ENCODE measurements at regions not wholly inside any gene's neighbourhood (a gene's known extent, or its start where the extent isn't known, plus 50 kb on each side); places are given as distances from the start of the nearest gene placed in this dataset.

DNA sequence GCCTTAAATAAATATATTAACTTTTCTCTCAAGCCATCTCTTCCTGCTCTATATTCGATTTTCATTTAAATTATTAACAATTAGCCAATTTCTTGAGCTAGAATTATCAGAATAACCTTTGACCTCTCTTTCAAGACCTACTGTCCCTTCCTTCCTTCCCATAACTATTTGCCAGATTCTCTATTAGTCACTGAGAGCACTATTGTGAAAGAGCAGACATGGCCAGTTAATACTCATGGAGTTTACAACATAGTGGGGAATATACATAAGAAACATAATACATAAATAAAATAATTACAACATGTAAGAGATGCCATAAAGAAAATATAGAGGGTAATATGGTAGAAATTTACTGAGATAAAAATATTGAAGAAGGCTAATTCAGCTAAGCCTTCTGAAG lies 72.1 kb upstream of the CHD1 start:
- H3K27me3 ChIP-seq (replicated peaks in 1 of 4; ENCODE audit: control extremely low read depth in 1 of 4, control insufficient read depth in 3 of 4, insufficient read depth in 4 of 4, low read length in 3 of 4): no peaks in the 10 kb centered on the region
- ChIA-PET POLR2A (no interaction called here), CTCF (no interaction called here)
- no peak for DNase-seq
- intact Hi-C loops (cut with micrococcal nuclease): no loop called here
- no peak overlapping the region for H3K4me3 Mint-ChIP-seq
- no CpG with 5 or more reads among the region's 1 CpG for WGBS (ENCODE audit: insufficient coverage)
- no peak overlapping the region for H3K4me3 ChIP-seq (ENCODE audit: control extremely low read depth in 1 of 5, extremely low read depth in 1 of 5, insufficient read depth in 1 of 5, low read depth in 2 of 5, low read length in 4 of 5)
- no peak for ATAC-seq (ENCODE audit: low read depth)
- H3K9ac ChIP-seq (ENCODE audit: low read length): no peak overlapping the region
- no peak overlapping the region for H3K4me2 ChIP-seq (replicated peaks; ENCODE audit: low read depth, low read length, poor library complexity, severe bottlenecking)
- H3K9me3 ChIP-seq (ENCODE audit: control extremely low read depth in 1 of 3, control insufficient read depth in 2 of 3, insufficient read depth in 1 of 3, low read length in 2 of 3): no peaks in the 10 kb centered on the region
- H4K20me1 ChIP-seq (ENCODE audit: control insufficient read depth, insufficient read depth, low read length, poor library complexity, severe bottlenecking): no peaks in the 10 kb centered on the region
- H3K27ac Mint-ChIP-seq: no peak overlapping the region
- H3K9me3 Mint-ChIP-seq (ENCODE audit: insufficient read depth): no peaks in the 10 kb centered on the region
- H3K36me3 ChIP-seq (replicated peaks in 1 of 2; ENCODE audit: control extremely low read depth in 1 of 2, control insufficient read depth in 1 of 2, extremely low read depth in 1 of 2, insufficient read depth in 2 of 2, low read length in 1 of 2): no peaks in the 10 kb centered on the region
- H3K27ac ChIP-seq (ENCODE audit: low read length in 2 of 2): no peak overlapping the region
- no peak overlapping the region for H2AFZ ChIP-seq (ENCODE audit: insufficient read depth, low read depth, low read length, poor library complexity, severe bottlenecking)
- peaks cover 15 to 19% of the 10 kb centered on the region in 2 donors for H3K4me1 ChIP-seq (ENCODE audit: control insufficient read depth in 2 of 2, insufficient read depth in 2 of 2, low read length in 2 of 2)
- no peaks in the 10 kb centered on the region for H3K27me3 Mint-ChIP-seq
- peaks cover 27% of the 10 kb centered on the region for H3K4me1 Mint-ChIP-seq
- H3K79me2 ChIP-seq (ENCODE audit: control insufficient read depth, insufficient read depth, low read length): no peaks in the 10 kb centered on the region
- TF ChIP-seq CTCF (IDR thresholded peaks at IDR 0.05) (no peak), EZH2 (IDR thresholded peaks at IDR 0.05; ENCODE audit: borderline replicate concordance, insufficient read depth, low read depth, low read length, poor library complexity, severe bottlenecking) (no peak)

- no peak overlapping the region for H3K4me3 ChIP-seq (ENCODE audit: control extremely low read depth in 1 of 5, extremely low read depth in 1 of 5, insufficient read depth in 1 of 5, low read depth in 2 of 5, low read length in 4 of 5)
- Mint-ChIP-seq H3K9me3 (ENCODE audit: insufficient read depth) (no peaks in the 10 kb centered on the region), H3K27me3 (no peaks in the 10 kb centered on the region), H3K4me1 (peaks cover 20% of the 10 kb centered on the region), H3K27ac (no peak overlapping the region), H3K4me3 (no peak overlapping the region)
- H3K36me3 ChIP-seq (replicated peaks in 1 of 2; ENCODE audit: control extremely low read depth in 1 of 2, control insufficient read depth in 1 of 2, extremely low read depth in 1 of 2, insufficient read depth in 2 of 2, low read length in 1 of 2): no peaks in the 10 kb centered on the region
- H3K79me2 ChIP-seq (ENCODE audit: control insufficient read depth, insufficient read depth, low read length): no peaks in the 10 kb centered on the region
- intact Hi-C loops (cut with micrococcal nuclease): no loop called here
- no peak for DNase-seq
- 100% methylated on average over 1 of the region's 3 CpGs for whole genome bisulfite sequencing (ENCODE audit: insufficient coverage)
- POLR2A ChIA-PET: no interaction called here
- H2AFZ ChIP-seq (ENCODE audit: insufficient read depth, low read depth, low read length, poor library complexity, severe bottlenecking): no peak overlapping the region
- CTCF ChIA-PET: no interaction called here
- no peak overlapping the region for H3K27ac ChIP-seq (ENCODE audit: low read length in 2 of 2)
- no peak overlapping the region for H3K4me2 ChIP-seq (replicated peaks; ENCODE audit: low read depth, low read length, poor library complexity, severe bottlenecking)
- no peak for ATAC-seq (ENCODE audit: low read depth)
- no peaks in the 10 kb centered on the region for H3K9me3 ChIP-seq (ENCODE audit: control extremely low read depth in 1 of 3, control insufficient read depth in 2 of 3, insufficient read depth in 1 of 3, low read length in 2 of 3)
- no peaks in the 10 kb centered on the region for H4K20me1 ChIP-seq (ENCODE audit: control insufficient read depth, insufficient read depth, low read length, poor library complexity, severe bottlenecking)
- no peak for TF ChIP-seq EZH2 (IDR thresholded peaks at IDR 0.05; ENCODE audit: borderline replicate concordance, insufficient read depth, low read depth, low read length, poor library complexity, severe bottlenecking)
- TF ChIP-seq CTCF (IDR thresholded peaks at IDR 0.05): no peak
- H3K27me3 ChIP-seq (replicated peaks in 1 of 4; ENCODE audit: control extremely low read depth in 1 of 4, control insufficient read depth in 3 of 4, insufficient read depth in 4 of 4, low read length in 3 of 4): no peaks in the 10 kb centered on the region
- no peak overlapping the region for H3K9ac ChIP-seq (ENCODE audit: low read length)
- H3K4me1 ChIP-seq (ENCODE audit: control insufficient read depth in 2 of 2, insufficient read depth in 2 of 2, low read length in 2 of 2): peaks cover 8 to 13% of the 10 kb centered on the region in 2 donors
These were observed 71.4 kb upstream of the CHD1 start for GRCh38 chr5:99000221-99000620.

All from B cell (primary cell).